Breast epithelium (tissue), 4 donors: ENCODE measurements at regions not wholly inside any gene's neighbourhood (a gene's known extent, or its start where the extent isn't known, plus 50 kb on each side); places are given as distances from the start of the nearest gene placed in this dataset.
"Not testable (repeated sequence)": the region's sequence is repeated elsewhere in the genome, so short reads cannot be mapped to it uniquely, and the experiment has no call there.

Experiments used
- DNase-seq, 2 donors: peaks; one replicate each; pipeline ENCODE4 v3.0.0-alpha.2; 2019; ENCODE audit warnings: low spot score in 2 of 2
- H3K27ac ChIP-seq, 2 donors: fragments of 200-600 bp; sonication (generic) in 1 of 2; one replicate each; pipeline ENCODE4 v1.5.1; 2016 to 2019; ENCODE audit warnings: mild to moderate bottlenecking in 1 of 2
- H3K27me3 ChIP-seq, 2 donors: fragments of 200-600 bp; sonication (generic) in 1 of 2; one replicate each; pipeline versions ENCODE4 v1.5.1 to v1.6.0; 2017 to 2019; ENCODE audit warnings: control low read depth in 1 of 2, mild to moderate bottlenecking in 1 of 2
- H3K36me3 ChIP-seq: fragments of 200-600 bp; one replicate; pipeline ENCODE4 v1.5.1; 2019
- H3K4me1 ChIP-seq, 2 donors: fragments of 200-600 bp; sonication (generic); one replicate each; pipeline ENCODE4 v1.5.1; 2016 to 2019; ENCODE audit warnings: control low read depth in 1 of 2
- H3K4me3 ChIP-seq, 3 donors: fragments of 200-600 bp; sonication (generic); 1 replicate in 2 of 3; 2 replicates in 1 of 3; pipeline ENCODE4 v1.5.1; 2016 to 2019; ENCODE audit warnings: mild to moderate bottlenecking in 3 of 3, moderate library complexity in 2 of 3
- H3K9me3 ChIP-seq, 2 donors: fragments of 200-600 bp; sonication (generic) in 1 of 2; one replicate each; pipeline ENCODE4 v1.5.1; 2016 to 2019; ENCODE audit warnings: control low read depth in 1 of 2
- POLR2A ChIP-seq: fragments of 450-650 bp; IDR thresholded peaks from one replicate; pipeline ENCODE4 v1.6.1; 2016; ENCODE audit warnings: antibody characterized with exemption, mild to moderate bottlenecking, moderate library complexity
- POLR2AphosphoS5 ChIP-seq, 3 donors: sonication (generic); formaldehyde crosslinking; IDR thresholded peaks; one replicate each; pipeline ENCODE4 v1.6.1; 2017; ENCODE audit warnings: antibody characterized with exemption in 3 of 3
- intact Hi-C: fragments of 100-400 bp; cut with DNase I; formaldehyde crosslinking; loops from one replicate; pipeline ENCODE4 v1.15.1; 2023; ENCODE audit warnings: low total_unique reads
- TF ChIP-seq, protein P1 (sequence below), 3 donors: fragments of 450-650 bp; IDR thresholded peaks; one replicate each; pipeline ENCODE4 v1.5.1; 2016 to 2017; ENCODE audit warnings: antibody characterized with exemption in 3 of 3, mild to moderate bottlenecking in 3 of 3, moderate library complexity in 3 of 3

GRCh38 chr11:25456211-25456610, 875.7 kb upstream of the ANO3 start:
- no peaks in the 10 kb centered on the region for H3K36me3 ChIP-seq
- H3K4me3 ChIP-seq: no peak overlapping the region
- no peaks in the 10 kb centered on the region for H3K4me1 ChIP-seq
- H3K27me3 ChIP-seq: no peaks in the 10 kb centered on the region
- intact Hi-C loops: no loop called here
- TF ChIP-seq POLR2A (no peak), POLR2AphosphoS5 (IDR thresholded peaks at IDR 0.05) (no peak)
- TF ChIP-seq, protein P1, sequence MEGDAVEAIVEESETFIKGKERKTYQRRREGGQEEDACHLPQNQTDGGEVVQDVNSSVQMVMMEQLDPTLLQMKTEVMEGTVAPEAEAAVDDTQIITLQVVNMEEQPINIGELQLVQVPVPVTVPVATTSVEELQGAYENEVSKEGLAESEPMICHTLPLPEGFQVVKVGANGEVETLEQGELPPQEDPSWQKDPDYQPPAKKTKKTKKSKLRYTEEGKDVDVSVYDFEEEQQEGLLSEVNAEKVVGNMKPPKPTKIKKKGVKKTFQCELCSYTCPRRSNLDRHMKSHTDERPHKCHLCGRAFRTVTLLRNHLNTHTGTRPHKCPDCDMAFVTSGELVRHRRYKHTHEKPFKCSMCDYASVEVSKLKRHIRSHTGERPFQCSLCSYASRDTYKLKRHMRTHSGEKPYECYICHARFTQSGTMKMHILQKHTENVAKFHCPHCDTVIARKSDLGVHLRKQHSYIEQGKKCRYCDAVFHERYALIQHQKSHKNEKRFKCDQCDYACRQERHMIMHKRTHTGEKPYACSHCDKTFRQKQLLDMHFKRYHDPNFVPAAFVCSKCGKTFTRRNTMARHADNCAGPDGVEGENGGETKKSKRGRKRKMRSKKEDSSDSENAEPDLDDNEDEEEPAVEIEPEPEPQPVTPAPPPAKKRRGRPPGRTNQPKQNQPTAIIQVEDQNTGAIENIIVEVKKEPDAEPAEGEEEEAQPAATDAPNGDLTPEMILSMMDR (IDR thresholded peaks at IDR 0.05): no peak
- no peak for DNase-seq
- H3K27ac ChIP-seq: no peak overlapping the region
- peaks cover 0 to 3% of the 10 kb centered on the region in 2 donors for H3K9me3 ChIP-seq

- Histone ChIP-seq H3K4me3 (no peak overlapping the region), H3K9me3 (no peaks in the 10 kb centered on the region), H3K27ac (no peak overlapping the region), H3K36me3 (no peaks in the 10 kb centered on the region), H3K27me3 (no peaks in the 10 kb centered on the region), H3K4me1 (no peaks in the 10 kb centered on the region)
- intact Hi-C loops: no loop called here
- TF ChIP-seq, protein P1 (IDR thresholded peaks at IDR 0.05): no peak
- no peak for TF ChIP-seq POLR2A
- no peak for TF ChIP-seq POLR2AphosphoS5 (IDR thresholded peaks at IDR 0.05)
- DNase-seq: no peak
These were observed 847.9 kb upstream of the ANO3 start for GRCh38 chr11:25483915-25484635.

DNA sequence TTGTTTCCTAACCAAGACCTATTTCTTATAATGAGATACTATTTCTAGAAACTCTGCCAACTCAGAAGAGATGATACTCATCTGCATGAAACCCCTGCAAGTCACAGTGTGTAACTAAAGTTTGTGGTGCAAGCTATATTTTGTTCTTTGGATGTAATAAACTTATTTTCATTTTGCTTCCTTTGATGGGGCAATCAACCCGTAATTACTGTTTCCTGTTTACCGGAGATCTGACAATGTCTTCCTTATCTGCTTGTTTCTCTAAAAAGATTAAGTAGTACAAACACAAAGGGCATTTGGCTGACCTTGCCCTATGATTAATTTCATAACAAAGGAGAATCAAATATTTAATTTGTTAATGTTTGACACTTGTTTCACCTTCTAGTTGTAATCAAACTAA, 846.6 kb upstream of the ANO3 start:
- intact Hi-C loops: no loop called here
- TF ChIP-seq POLR2AphosphoS5 (IDR thresholded peaks at IDR 0.05) (no peak), POLR2A (no peak)
- TF ChIP-seq, protein P1 (IDR thresholded peaks at IDR 0.05): no peak
- Histone ChIP-seq H3K4me1 (no peaks in the 10 kb centered on the region), H3K27ac (no peak overlapping the region), H3K27me3 (no peaks in the 10 kb centered on the region), H3K9me3 (no peaks in the 10 kb centered on the region), H3K4me3 (no peak overlapping the region), H3K36me3 (no peaks in the 10 kb centered on the region)
- no peak for DNase-seq

- H3K27me3 ChIP-seq, H3K4me3 ChIP-seq, H3K4me1 ChIP-seq, H3K9me3 ChIP-seq, H3K27ac ChIP-seq, DNase-seq, H3K36me3 ChIP-seq, intact Hi-C loops: not testable (repeated sequence)
These were observed 845.6 kb upstream of the ANO3 start for GRCh38 chr11:25486338-25486737.

DNA sequence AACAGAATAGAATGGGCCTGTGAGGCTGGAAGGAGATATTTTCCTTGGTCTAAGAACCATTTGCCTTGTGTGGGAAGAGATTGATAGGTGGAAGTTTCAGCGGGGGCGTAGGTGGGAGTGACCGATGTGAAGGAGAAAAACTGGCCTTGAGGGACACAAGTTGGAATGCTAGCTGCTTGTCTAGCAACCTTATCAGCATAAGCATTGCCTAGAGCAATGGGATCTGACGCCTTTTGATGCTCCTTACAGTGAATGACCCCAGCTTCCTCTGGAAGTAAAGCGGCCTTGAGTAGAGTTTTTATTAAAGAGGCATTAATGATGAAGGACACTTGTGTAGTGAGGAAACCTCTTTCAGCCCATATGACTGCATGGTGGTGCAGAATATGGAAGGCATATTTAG, 843.8 kb upstream of the ANO3 start:
- DNase-seq, H3K27me3 ChIP-seq, H3K9me3 ChIP-seq, intact Hi-C loops, H3K4me3 ChIP-seq, H3K4me1 ChIP-seq, H3K36me3 ChIP-seq, H3K27ac ChIP-seq: not testable (repeated sequence)

DNA sequence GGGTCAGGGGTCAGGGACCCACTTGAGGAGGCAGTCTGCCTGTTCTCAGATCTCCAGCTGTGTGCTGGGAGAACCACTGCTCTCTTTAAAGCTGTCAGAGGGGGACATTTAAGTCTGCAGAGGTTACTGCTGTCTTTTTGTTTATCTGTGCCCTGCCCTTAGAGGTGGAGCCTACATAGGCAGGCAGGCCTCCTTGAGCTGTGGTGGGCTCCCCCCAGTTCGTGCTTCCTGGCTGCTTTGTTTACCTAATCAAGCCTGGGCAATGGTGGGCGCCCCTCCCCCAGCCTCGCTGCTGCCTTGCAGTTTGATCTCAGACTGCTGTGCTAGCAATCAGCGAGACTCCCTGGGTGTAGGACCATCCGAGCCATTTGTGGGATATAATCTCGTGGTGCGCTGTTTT, 830.5 kb upstream of the ANO3 start:
- DNase-seq, H3K9me3 ChIP-seq, H3K36me3 ChIP-seq, H3K4me1 ChIP-seq, intact Hi-C loops, H3K27ac ChIP-seq, H3K4me3 ChIP-seq, H3K27me3 ChIP-seq: not testable (repeated sequence)

DNA sequence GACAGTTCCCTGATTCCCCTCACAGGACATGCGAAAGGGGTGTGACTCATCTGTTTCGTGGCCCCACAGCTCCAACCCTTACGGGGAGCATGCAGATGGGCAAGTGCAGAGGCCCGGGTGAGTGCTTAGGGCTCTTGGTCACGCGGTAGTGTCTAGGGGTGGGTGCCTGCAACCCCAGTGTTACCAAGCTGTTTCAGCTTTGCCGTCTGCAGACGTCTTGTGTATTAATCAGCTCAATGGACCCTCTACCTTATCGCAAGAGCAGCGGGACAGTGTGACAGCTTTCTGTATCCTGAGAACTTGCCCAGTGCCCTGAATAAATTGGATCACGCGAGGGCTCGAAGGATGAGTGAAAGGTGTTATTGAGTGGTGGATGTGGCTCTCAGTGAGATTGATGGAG, 816.4 kb upstream of the ANO3 start:
- TF ChIP-seq POLR2A: no peak
- TF ChIP-seq, protein P1 (IDR thresholded peaks at IDR 0.05): no peak
- TF ChIP-seq POLR2AphosphoS5 (IDR thresholded peaks at IDR 0.05): no peak
- Histone ChIP-seq H3K4me1 (no peaks in the 10 kb centered on the region), H3K9me3 (no peaks in the 10 kb centered on the region), H3K36me3 (no peaks in the 10 kb centered on the region), H3K4me3 (no peak overlapping the region), H3K27ac (no peak overlapping the region), H3K27me3 (no peaks in the 10 kb centered on the region)
- DNase-seq: no peak
- intact Hi-C loops: no loop called here
